22Rv1 (cell line): ENCODE measurements at regions not wholly inside any gene's neighbourhood (a gene's known extent, or its start where the extent isn't known, plus 50 kb on each side); places are given as distances from the start of the nearest gene placed in this dataset.

Experiments used
- H3K27ac ChIP-seq: fragments of 450-650 bp; 2 replicates; pipeline ENCODE4 v1.5.1; 2017
- CTCF ChIP-seq: fragments of 450-650 bp; IDR thresholded peaks from 2 replicates; pipeline ENCODE4 v1.5.1; 2017; ENCODE audit warnings: mild to moderate bottlenecking
- ZFX ChIP-seq: fragments of 450-650 bp; IDR thresholded peaks from 2 replicates; pipeline ENCODE4 v1.6.1; 2017; ENCODE audit warnings: antibody characterized with exemption, borderline replicate concordance

GRCh38 chrX:134174273-134174660 is 62.7 kb upstream of the CCDC160 start:
- H3K27ac ChIP-seq, result no peak overlapping the region
- TF ChIP-seq ZFX, result no peak
- no peak for TF ChIP-seq CTCF

- TF ChIP-seq ZFX (no peak), CTCF (no peak)
Measured at GRCh38 chrX:134174859-134175258, 62.1 kb upstream of the CCDC160 start.

DNA sequence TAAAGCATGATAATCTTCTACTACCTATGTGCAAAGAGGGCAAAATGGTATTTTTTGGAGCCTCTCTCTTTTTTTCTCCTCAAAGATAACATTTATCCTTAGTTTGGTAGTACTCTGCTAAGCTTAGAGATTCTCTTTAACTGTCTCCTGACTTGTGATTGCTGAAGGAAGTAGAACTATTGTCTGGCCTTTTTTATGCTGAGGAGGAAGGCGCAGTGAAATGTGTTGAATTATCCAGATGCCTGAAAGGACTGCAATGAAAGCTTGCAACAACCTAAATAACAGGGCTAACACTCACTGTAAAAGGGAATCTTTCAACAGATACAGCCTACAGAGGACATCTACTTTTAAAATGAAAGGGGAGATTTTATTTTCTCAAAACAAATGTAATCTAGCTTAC is 59.5 kb upstream of the CCDC160 start:
- no peak overlapping the region for H3K27ac ChIP-seq
- no peak for TF ChIP-seq CTCF
- no peak for TF ChIP-seq ZFX

More at GRCh38 chrX:134174859-134175258, 62.1 kb upstream of the CCDC160 start:
- H3K27ac ChIP-seq, result no peak overlapping the region

DNA sequence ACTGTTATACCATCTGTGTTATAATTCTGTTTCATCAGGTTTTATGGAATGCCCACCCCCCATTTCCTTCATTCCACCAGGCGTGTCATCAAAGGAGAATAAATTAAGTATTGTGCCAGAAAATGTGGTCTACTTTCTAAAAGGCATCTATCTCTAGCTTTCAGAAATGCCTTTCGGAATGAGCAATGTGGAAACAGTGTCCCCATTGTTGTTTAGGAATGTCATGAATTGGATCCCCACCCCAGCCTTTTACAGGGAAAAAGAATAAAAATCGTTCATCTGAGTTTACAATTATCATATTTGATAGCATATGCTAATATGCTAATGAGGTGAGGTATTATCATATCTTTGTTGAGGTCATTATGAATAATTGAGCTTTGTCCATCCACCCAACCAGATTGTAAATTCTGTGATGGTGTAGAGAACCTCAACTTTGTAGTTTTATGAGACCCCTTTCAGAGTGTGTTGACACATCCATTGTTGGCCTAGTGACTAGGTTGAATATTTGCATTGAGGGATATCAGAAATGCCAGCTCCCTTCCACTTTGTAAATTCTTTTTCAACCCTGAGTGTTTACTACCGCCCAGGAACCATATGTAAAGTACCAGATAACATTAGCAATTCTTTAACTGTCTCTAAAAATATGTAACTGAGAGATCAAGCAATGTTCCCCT is 56.2 kb upstream of the CCDC160 start:
- TF ChIP-seq ZFX, result no peak
- TF ChIP-seq CTCF, result no peak
- no peak overlapping the region for H3K27ac ChIP-seq

- no peak for TF ChIP-seq CTCF
- no peak for TF ChIP-seq ZFX
- H3K27ac ChIP-seq, result no peak overlapping the region
Measured at GRCh38 chrX:134181275-134181660, 55.7 kb upstream of the CCDC160 start.

- H3K27ac ChIP-seq, result no peak overlapping the region
Measured at GRCh38 chrX:134183665-134184064, 53.3 kb upstream of the CCDC160 start.

More at GRCh38 chrX:134183665-134184064, 53.3 kb upstream of the CCDC160 start:
- TF ChIP-seq CTCF (no peak), ZFX (no peak)
